Neural crest cell (in vitro differentiated cells): ENCODE measurements at regions not wholly inside any gene's neighbourhood (a gene's known extent, or its start where the extent isn't known, plus 50 kb on each side); places are given as distances from the start of the nearest gene placed in this dataset.
"Not testable (repeated sequence)": the region's sequence is repeated elsewhere in the genome, so short reads cannot be mapped to it uniquely, and the experiment has no call there.

ENCODE experiments used
- DNase-seq: peaks from one replicate; pipeline ENCODE4 v3.0.0; 2021; ENCODE audit warnings: low read depth, mixed read lengths, low spot score
- H3K27ac Mint-ChIP-seq: one replicate; pipeline ENCODE4 v1.8.0; 2021; ENCODE audit warnings: mild to moderate bottlenecking, mixed read lengths; ENCODE audit not compliant: unreplicated experiment
- H3K27me3 Mint-ChIP-seq: 2 replicates; pipeline ENCODE4 v1.8.0; 2021; ENCODE audit warnings: low read depth, mild to moderate bottlenecking, mixed read lengths
- H3K36me3 Mint-ChIP-seq: 2 replicates; pipeline ENCODE4 v1.8.0; 2021; ENCODE audit warnings: low read depth, mild to moderate bottlenecking, mixed read lengths
- H3K4me1 Mint-ChIP-seq: 2 replicates; pipeline ENCODE4 v1.8.0; 2021; ENCODE audit warnings: mixed read lengths
- H3K4me3 Mint-ChIP-seq: one replicate; pipeline ENCODE4 v1.8.0; 2021; ENCODE audit warnings: mild to moderate bottlenecking, mixed read lengths
- H3K9me3 Mint-ChIP-seq: 2 replicates; pipeline ENCODE4 v1.8.0; 2021; ENCODE audit warnings: mixed read lengths
- TF ChIP-seq, protein P1 (sequence below): fragments of 200-600 bp; sonication (generic); conservative IDR thresholded peaks from 2 replicates; pipeline ENCODE4 v1.5.0; 2021; ENCODE audit warnings: antibody characterized with exemption, mild to moderate bottlenecking

GRCh38 chr9:93774331-93775102 is 180.6 kb downstream of the BARX1 start:
- TF ChIP-seq, protein P1, sequence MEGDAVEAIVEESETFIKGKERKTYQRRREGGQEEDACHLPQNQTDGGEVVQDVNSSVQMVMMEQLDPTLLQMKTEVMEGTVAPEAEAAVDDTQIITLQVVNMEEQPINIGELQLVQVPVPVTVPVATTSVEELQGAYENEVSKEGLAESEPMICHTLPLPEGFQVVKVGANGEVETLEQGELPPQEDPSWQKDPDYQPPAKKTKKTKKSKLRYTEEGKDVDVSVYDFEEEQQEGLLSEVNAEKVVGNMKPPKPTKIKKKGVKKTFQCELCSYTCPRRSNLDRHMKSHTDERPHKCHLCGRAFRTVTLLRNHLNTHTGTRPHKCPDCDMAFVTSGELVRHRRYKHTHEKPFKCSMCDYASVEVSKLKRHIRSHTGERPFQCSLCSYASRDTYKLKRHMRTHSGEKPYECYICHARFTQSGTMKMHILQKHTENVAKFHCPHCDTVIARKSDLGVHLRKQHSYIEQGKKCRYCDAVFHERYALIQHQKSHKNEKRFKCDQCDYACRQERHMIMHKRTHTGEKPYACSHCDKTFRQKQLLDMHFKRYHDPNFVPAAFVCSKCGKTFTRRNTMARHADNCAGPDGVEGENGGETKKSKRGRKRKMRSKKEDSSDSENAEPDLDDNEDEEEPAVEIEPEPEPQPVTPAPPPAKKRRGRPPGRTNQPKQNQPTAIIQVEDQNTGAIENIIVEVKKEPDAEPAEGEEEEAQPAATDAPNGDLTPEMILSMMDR, result no peak
- peaks cover 10% of the 10 kb centered on the region for H3K27me3 Mint-ChIP-seq
- no peak overlapping the region for H3K27ac Mint-ChIP-seq
- H3K36me3 Mint-ChIP-seq, result no peaks in the 10 kb centered on the region
- peaks cover 5% of the 10 kb centered on the region for H3K9me3 Mint-ChIP-seq
- H3K4me1 Mint-ChIP-seq, result no peaks in the 10 kb centered on the region
- no peak for DNase-seq
- H3K4me3 Mint-ChIP-seq, result no peak overlapping the region

DNA sequence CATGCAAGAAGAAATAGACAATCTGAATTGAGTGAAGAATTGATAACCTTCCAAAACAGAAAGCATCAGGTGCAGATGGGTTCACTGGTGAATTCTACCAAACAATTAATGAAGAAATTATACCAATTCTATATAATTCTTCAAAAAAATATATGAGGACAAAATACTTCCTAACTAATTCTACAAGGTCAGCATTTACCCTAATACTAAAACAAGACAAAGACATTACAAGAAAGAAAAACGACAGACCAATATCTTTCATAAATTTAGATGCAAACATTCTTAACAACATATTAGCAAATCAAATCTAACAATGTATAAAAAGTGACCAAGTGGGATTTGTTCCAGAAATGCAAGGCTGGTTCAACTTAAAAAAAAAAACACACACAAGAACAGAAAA is 183.9 kb downstream of the BARX1 start:
- no peaks in the 10 kb centered on the region for H3K4me1 Mint-ChIP-seq
- TF ChIP-seq, protein P1, result no peak
- H3K36me3 Mint-ChIP-seq, result peaks cover 2% of the 10 kb centered on the region
- no peak for DNase-seq
- H3K4me3 Mint-ChIP-seq, result no peak overlapping the region
- H3K27ac Mint-ChIP-seq, result no peak overlapping the region
- H3K27me3 Mint-ChIP-seq, result peaks cover 13% of the 10 kb centered on the region
- peaks cover 7% of the 10 kb centered on the region for H3K9me3 Mint-ChIP-seq

GRCh38 chr9:93761822-93762221 is 185.4 kb downstream of the PHF2 start:
- TF ChIP-seq, protein P1, result no peak
- Mint-ChIP-seq H3K4me3 (no peak overlapping the region), H3K27ac (no peak overlapping the region), H3K4me1 (no peaks in the 10 kb centered on the region), H3K36me3 (no peaks in the 10 kb centered on the region), H3K27me3 (peaks cover 41% of the 10 kb centered on the region), H3K9me3 (peaks cover 23% of the 10 kb centered on the region)
- no peak for DNase-seq

DNA sequence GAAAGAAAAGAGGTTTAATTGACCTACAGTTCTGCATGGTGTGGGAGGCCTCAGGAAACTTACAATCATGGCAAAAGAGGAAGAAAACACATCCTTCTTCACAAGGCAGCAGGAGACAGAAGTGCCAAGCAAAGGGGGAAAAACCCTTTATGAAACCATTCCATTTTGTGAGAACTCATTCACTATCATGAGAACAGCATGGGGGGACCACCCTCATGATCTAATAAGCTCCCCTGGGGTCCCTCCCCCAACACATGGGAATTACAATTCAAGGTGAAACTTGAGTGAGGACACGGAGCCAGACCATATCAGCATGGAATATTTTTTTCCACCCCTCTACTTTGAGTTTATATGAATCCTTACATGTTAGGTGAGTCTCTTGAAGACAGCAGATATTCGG is 173.7 kb downstream of the PHF2 start:
- peaks cover 6% of the 10 kb centered on the region for H3K27me3 Mint-ChIP-seq
- no peak for DNase-seq
- H3K9me3 Mint-ChIP-seq, result peaks cover 38% of the 10 kb centered on the region
- TF ChIP-seq, protein P1, result no peak
- no peaks in the 10 kb centered on the region for H3K4me1 Mint-ChIP-seq
- H3K27ac Mint-ChIP-seq, result no peak overlapping the region
- H3K4me3 Mint-ChIP-seq, result no peak overlapping the region
- peaks cover 26% of the 10 kb centered on the region for H3K36me3 Mint-ChIP-seq

DNA sequence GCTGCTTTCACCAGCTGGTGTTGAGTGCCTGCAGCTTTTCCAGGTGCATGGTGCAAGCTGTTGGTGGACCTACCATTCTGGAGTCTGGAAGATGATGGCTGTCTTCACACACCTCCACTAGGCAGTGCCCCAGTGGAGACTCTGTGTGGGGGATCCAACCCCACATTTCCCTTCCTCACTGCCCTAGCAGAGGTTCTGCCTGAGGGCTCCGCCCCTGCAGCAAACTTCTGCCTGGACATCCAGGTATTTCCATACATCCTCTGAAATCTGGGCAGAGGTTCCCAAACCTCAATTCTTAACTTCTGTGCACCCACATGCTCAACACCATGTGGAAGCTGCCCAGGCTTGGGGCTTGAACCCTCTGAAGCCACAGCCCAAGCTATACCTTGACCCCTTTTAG is 172.4 kb downstream of the PHF2 start:
- H3K27ac Mint-ChIP-seq, H3K4me3 Mint-ChIP-seq, DNase-seq, H3K27me3 Mint-ChIP-seq, H3K4me1 Mint-ChIP-seq: not testable (repeated sequence)
- Mint-ChIP-seq H3K9me3 (peaks cover 42% of the 10 kb centered on the region), H3K36me3 (peaks cover 24% of the 10 kb centered on the region)

DNA sequence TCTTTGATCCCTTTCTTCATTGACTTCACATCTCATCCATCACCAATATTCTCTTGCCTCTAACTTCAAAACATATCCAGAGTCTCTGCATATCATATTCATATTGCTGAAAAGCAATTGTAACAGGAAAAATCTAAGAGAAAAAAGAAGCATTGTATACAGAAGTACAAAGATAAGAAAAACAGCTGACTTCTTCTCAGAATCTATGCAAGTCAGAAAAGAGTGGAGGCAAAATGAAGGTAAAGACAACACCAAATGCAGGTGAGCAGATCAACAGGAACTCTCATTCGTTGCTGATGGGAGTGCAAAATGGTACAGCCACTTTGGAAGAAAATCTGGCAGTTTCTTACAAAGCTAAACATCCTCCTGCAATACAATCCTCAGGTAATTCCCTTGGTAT is 155.6 kb downstream of the PHF2 start:
- Mint-ChIP-seq H3K4me1 (no peaks in the 10 kb centered on the region), H3K27ac (no peak overlapping the region), H3K9me3 (peaks cover 16% of the 10 kb centered on the region), H3K4me3 (no peak overlapping the region), H3K36me3 (peaks cover 3% of the 10 kb centered on the region), H3K27me3 (peaks cover 29% of the 10 kb centered on the region)
- TF ChIP-seq, protein P1, result no peak
- DNase-seq, result no peak
